ENCODE measurements at regions not wholly inside any gene's neighbourhood (a gene's known extent, or its start where the extent isn't known, plus 50 kb on each side); places are given as distances from the start of the nearest gene placed in this dataset.
"Not testable (repeated sequence)": the region's sequence is repeated elsewhere in the genome, so short reads cannot be mapped to it uniquely, and the experiment has no call there.

GRCh38 chr6:81138236-81138635, 614.2 kb downstream of the TENT5A start:
- in situ Hi-C loops (cut with HindIII; ENCODE audit: low pct_unique_long_range_greater_than_20kb, low sequenced_read_pairs) = no loop called here
- no peak for DNase-seq (ENCODE audit: low read depth)

- no peak for DNase-seq (ENCODE audit: low read depth)
- in situ Hi-C loops (cut with HindIII; ENCODE audit: low pct_unique_long_range_greater_than_20kb, low sequenced_read_pairs) = no loop called here
Observed at GRCh38 chr6:81130969-81131368, 621.5 kb downstream of the TENT5A start.

GRCh38 chr6:81130061-81130460, 622.4 kb downstream of the TENT5A start:
- DNase-seq (ENCODE audit: low read depth) = no peak
- in situ Hi-C loops (cut with HindIII; ENCODE audit: low pct_unique_long_range_greater_than_20kb, low sequenced_read_pairs) = no loop called here

GRCh38 chr6:81128671-81129070, 623.8 kb downstream of the TENT5A start:
- no peak for DNase-seq (ENCODE audit: low read depth)
- in situ Hi-C loops (cut with HindIII; ENCODE audit: low pct_unique_long_range_greater_than_20kb, low sequenced_read_pairs) = no loop called here

GRCh38 chr6:81126150-81126549, 626.3 kb downstream of the TENT5A start:
- no peak for DNase-seq (ENCODE audit: low read depth)
- in situ Hi-C loops (cut with HindIII; ENCODE audit: low pct_unique_long_range_greater_than_20kb, low sequenced_read_pairs) = no loop called here

- no peak for DNase-seq (ENCODE audit: low read depth)
- in situ Hi-C loops (cut with HindIII; ENCODE audit: low pct_unique_long_range_greater_than_20kb, low sequenced_read_pairs) = no loop called here
Observed at GRCh38 chr6:81120280-81120679, 632.2 kb downstream of the TENT5A start.

GRCh38 chr6:81105998-81106397, 646.5 kb downstream of the TENT5A start:
- no peak for DNase-seq (ENCODE audit: low read depth)
- in situ Hi-C loops (cut with HindIII; ENCODE audit: low pct_unique_long_range_greater_than_20kb, low sequenced_read_pairs) = no loop called here

GRCh38 chr6:81098109-81098814, 654.2 kb downstream of the TENT5A start:
- no peak for DNase-seq (ENCODE audit: low read depth)
- in situ Hi-C loops (cut with HindIII; ENCODE audit: low pct_unique_long_range_greater_than_20kb, low sequenced_read_pairs) = no loop called here

GRCh38 chr6:81096464-81096863, 656.0 kb downstream of the TENT5A start:
- not testable (repeated sequence) for DNase-seq (ENCODE audit: low read depth)

GRCh38 chr6:81093051-81093450, 659.4 kb downstream of the TENT5A start:
- in situ Hi-C loops (cut with HindIII; ENCODE audit: low pct_unique_long_range_greater_than_20kb, low sequenced_read_pairs) = no loop called here
- DNase-seq (ENCODE audit: low read depth) = no peak

More at GRCh38 chr6:81096464-81096863, 656.0 kb downstream of the TENT5A start:
- in situ Hi-C loops (cut with HindIII; ENCODE audit: low pct_unique_long_range_greater_than_20kb, low sequenced_read_pairs) = not testable (repeated sequence)

- in situ Hi-C loops (cut with HindIII; ENCODE audit: low pct_unique_long_range_greater_than_20kb, low sequenced_read_pairs) = no loop called here
- DNase-seq (ENCODE audit: low read depth) = no peak
Observed at GRCh38 chr6:81088145-81088544, 664.3 kb downstream of the TENT5A start.

- DNase-seq (ENCODE audit: low read depth) = no peak
Observed at GRCh38 chr6:81086991-81087390, 665.5 kb downstream of the TENT5A start.

GRCh38 chr6:81085431-81085790, 667.1 kb downstream of the TENT5A start:
- in situ Hi-C loops (cut with HindIII; ENCODE audit: low pct_unique_long_range_greater_than_20kb, low sequenced_read_pairs) = no loop called here
- no peak for DNase-seq (ENCODE audit: low read depth)

More at GRCh38 chr6:81086991-81087390, 665.5 kb downstream of the TENT5A start:
- in situ Hi-C loops (cut with HindIII; ENCODE audit: low pct_unique_long_range_greater_than_20kb, low sequenced_read_pairs) = no loop called here

GRCh38 chr6:81084776-81085430, 667.6 kb downstream of the TENT5A start:
- in situ Hi-C loops (cut with HindIII; ENCODE audit: low pct_unique_long_range_greater_than_20kb, low sequenced_read_pairs) = no loop called here
- DNase-seq (ENCODE audit: low read depth) = no peak

- in situ Hi-C loops (cut with HindIII; ENCODE audit: low pct_unique_long_range_greater_than_20kb, low sequenced_read_pairs) = no loop called here
- DNase-seq (ENCODE audit: low read depth) = no peak
Observed at GRCh38 chr6:81075974-81076373, 676.5 kb downstream of the TENT5A start.

- in situ Hi-C loops (cut with HindIII; ENCODE audit: low pct_unique_long_range_greater_than_20kb, low sequenced_read_pairs) = no loop called here
- no peak for DNase-seq (ENCODE audit: low read depth)
Observed at GRCh38 chr6:81073318-81073717, 679.2 kb downstream of the TENT5A start.

- DNase-seq (ENCODE audit: low read depth) = no peak
- in situ Hi-C loops (cut with HindIII; ENCODE audit: low pct_unique_long_range_greater_than_20kb, low sequenced_read_pairs) = no loop called here
Observed at GRCh38 chr6:81071121-81071520, 681.4 kb downstream of the TENT5A start.

GRCh38 chr6:81067057-81067456, 685.4 kb downstream of the TENT5A start:
- no peak for DNase-seq (ENCODE audit: low read depth)
- in situ Hi-C loops (cut with HindIII; ENCODE audit: low pct_unique_long_range_greater_than_20kb, low sequenced_read_pairs) = no loop called here

GRCh38 chr6:81063891-81064290, 688.6 kb downstream of the TENT5A start:
- in situ Hi-C loops (cut with HindIII; ENCODE audit: low pct_unique_long_range_greater_than_20kb, low sequenced_read_pairs) = no loop called here

GRCh38 chr6:81054036-81054435, 698.4 kb downstream of the TENT5A start:
- in situ Hi-C loops (cut with HindIII; ENCODE audit: low pct_unique_long_range_greater_than_20kb, low sequenced_read_pairs) = no loop called here
- DNase-seq (ENCODE audit: low read depth) = no peak

More at GRCh38 chr6:81063891-81064290, 688.6 kb downstream of the TENT5A start:
- no peak for DNase-seq (ENCODE audit: low read depth)

Measured in Caki2 (cell line).